ENCODE measurements at regions not wholly inside any gene's neighbourhood (a gene's known extent, or its start where the extent isn't known, plus 50 kb on each side); places are given as distances from the start of the nearest gene placed in this dataset.

DNA sequence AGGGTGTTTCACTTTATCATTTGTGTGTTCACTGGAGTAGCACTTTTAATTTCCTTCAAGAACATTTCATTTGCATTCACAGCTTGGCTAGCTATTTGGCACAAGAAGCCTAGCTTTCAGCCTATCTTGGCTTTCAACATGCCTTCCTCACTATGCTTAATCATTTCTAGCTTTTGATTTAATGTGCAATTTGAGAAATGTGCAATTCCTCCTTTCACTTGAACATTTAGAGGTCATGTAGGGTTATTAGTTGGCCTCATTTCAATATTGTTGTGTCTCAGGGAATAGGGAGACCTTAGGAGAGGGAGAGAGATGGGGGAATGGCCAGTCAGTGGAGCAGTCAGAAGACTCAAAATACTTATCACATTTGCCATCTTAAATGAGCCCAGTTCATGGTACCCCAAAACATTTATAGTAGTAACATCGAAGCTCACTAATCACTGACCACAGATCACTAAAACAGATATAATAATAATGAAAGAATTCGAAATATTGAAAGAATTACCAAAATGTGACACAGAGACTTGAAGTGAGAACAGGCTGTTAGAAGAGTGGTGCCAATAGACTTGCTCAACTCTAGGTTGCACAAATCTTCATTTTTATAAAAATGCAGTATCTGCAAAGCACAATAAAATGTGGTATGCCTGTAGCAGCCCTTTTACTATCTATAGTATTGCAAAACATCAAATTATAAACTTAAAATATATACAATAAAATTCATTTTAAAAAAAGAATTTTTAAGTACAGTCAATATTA lies 561.2 kb downstream of the METTL4 start:
- no peak for DNase-seq (ENCODE audit: low spot score)
- TF ChIP-seq CTCF (IDR thresholded peaks at IDR 0.05; ENCODE audit: extremely low read depth, insufficient read depth, missing control alignments) = no peak
- in situ Hi-C loops (cut with MboI; ENCODE audit: low pct_unique_long_range_greater_than_20kb, low sequenced_read_pairs, unreplicated experiment) = no loop called here

DNA sequence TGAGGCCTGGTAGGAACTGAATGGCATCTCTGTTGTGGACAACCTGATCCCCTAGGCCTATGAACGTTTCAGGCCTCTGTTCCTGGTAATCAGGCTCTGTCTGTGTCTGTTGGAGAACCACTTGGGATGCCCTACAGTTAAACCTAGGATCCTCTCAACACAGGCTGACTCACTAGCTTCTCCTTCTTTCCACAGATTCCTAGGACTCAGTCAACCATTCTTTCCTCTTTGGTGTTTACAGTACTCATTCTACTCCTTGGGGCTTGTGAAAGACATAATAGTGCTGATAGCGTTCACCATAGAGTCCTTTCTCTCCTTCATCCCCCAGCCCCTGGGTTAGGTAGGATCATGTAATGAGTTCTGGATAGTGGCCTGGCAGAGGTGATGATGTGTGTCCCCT lies 544.3 kb downstream of the METTL4 start:
- DNase-seq (ENCODE audit: low spot score) = no peak
- in situ Hi-C loops (cut with MboI; ENCODE audit: low pct_unique_long_range_greater_than_20kb, low sequenced_read_pairs, unreplicated experiment) = no loop called here
- no peak for TF ChIP-seq CTCF (IDR thresholded peaks at IDR 0.05; ENCODE audit: extremely low read depth, insufficient read depth, missing control alignments)

GRCh38 chr18:2027756-2028155 lies 543.5 kb downstream of the METTL4 start:
- DNase-seq (ENCODE audit: low spot score) = no peak
- no peak for TF ChIP-seq CTCF (IDR thresholded peaks at IDR 0.05; ENCODE audit: extremely low read depth, insufficient read depth, missing control alignments)
- in situ Hi-C loops (cut with MboI; ENCODE audit: low pct_unique_long_range_greater_than_20kb, low sequenced_read_pairs, unreplicated experiment) = no loop called here

DNA sequence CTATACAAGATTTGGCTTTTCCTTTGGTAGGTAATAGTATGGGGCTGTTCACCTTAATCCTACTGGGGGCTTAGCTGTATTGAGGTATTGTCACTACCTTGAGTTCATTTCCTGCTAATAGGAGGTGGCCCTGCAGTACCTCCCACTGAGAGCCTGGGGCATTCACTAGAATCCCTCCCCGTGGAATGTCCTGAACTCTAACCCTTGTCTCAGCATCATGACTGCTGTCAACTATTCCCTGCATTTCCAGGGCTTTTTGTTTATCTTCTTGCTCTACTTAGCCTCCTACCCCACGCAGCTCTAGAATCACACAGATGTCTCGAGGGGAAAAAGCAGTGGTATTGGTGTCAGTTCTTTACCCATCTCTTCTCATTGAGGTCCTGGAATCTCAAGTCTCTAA lies 542.3 kb downstream of the METTL4 start:
- no peak for TF ChIP-seq CTCF (IDR thresholded peaks at IDR 0.05; ENCODE audit: extremely low read depth, insufficient read depth, missing control alignments)
- in situ Hi-C loops (cut with MboI; ENCODE audit: low pct_unique_long_range_greater_than_20kb, low sequenced_read_pairs, unreplicated experiment) = no loop called here
- no peak for DNase-seq (ENCODE audit: low spot score)

DNA sequence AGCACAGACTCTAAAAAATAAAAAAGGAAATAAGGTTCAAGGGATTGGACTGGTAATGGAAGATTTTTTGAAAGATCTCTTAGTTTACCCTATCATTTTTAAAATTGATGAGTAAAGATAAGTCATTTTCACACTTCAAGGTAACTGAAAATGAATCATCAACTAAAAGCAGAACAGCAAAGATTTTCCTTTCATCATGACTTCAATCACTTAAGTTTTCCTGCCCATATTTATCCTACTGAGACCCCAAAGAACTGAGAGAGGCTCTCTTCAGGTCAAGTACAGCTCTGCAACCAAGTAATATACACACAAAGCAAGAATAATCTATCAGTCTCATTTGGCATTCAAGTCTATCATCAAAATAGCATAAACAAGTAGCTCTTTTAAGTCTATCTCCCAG lies 540.7 kb downstream of the METTL4 start:
- in situ Hi-C loops (cut with MboI; ENCODE audit: low pct_unique_long_range_greater_than_20kb, low sequenced_read_pairs, unreplicated experiment) = no loop called here
- DNase-seq (ENCODE audit: low spot score) = no peak
- TF ChIP-seq CTCF (IDR thresholded peaks at IDR 0.05; ENCODE audit: extremely low read depth, insufficient read depth, missing control alignments) = no peak

- no peak for DNase-seq (ENCODE audit: low spot score)
- no peak for TF ChIP-seq CTCF (IDR thresholded peaks at IDR 0.05; ENCODE audit: extremely low read depth, insufficient read depth, missing control alignments)
- in situ Hi-C loops (cut with MboI; ENCODE audit: low pct_unique_long_range_greater_than_20kb, low sequenced_read_pairs, unreplicated experiment) = no loop called here
Measured at GRCh38 chr18:2032036-2032435, 539.3 kb downstream of the METTL4 start.

Data from GM13977 (cell line).